HepG2 (cell line): ENCODE measurements at regions not wholly inside any gene's neighbourhood (a gene's known extent, or its start where the extent isn't known, plus 50 kb on each side); places are given as distances from the start of the nearest gene placed in this dataset.

Source experiments
- ATAC-seq: fragments of 200-7000 bp; cut with Tn5 transposase; 3 replicates; pipeline ENCODE4 v1.9.1; 2020; ENCODE audit warnings: mild to moderate bottlenecking, moderate library complexity
- BruUV-seq: library from RNA; stranded (reverse); fragments of 400-500 nt; replicated peaks from 2 replicates; lab custom pipeline; 2021; lab: Mats Ljungman, UMichigan
- CTCF ChIA-PET: fragments of 300-600 bp; formaldehyde crosslinking; extraction: SDS; loops from one replicate; lab custom pipeline; 2021; ENCODE audit warnings: low total read pairs, inconsistent platforms, low intra/inter-chr PET ratio; lab: Yijun Ruan, JAX
- POLR2A ChIA-PET: fragments of 350-600 bp; sonication (Branson Sonifier 250); formaldehyde crosslinking; loops from one replicate; lab custom pipeline; 2020; ENCODE audit warnings: antibody characterized with exemption, inconsistent platforms; lab: Yijun Ruan, JAX
- DNase-seq: peaks from one replicate; pipeline ENCODE4 v3.0.0-alpha.2; 2015; ENCODE audit warnings: low spot score
- FAIRE-seq: peaks from 3 replicates; lab custom pipeline; 2011; peaks lifted over from hg19 to GRCh38; lab: Jason Lieb, UNC
- H2AFZ ChIP-seq: one replicate; pipeline ENCODE4 v1.6.1; 2011; ENCODE audit warnings: low read length, inconsistent platforms
- H3K27ac ChIP-seq: fragments of 300-600 bp; 3 replicates; pipeline ENCODE4 v1.8.0; 2011; ENCODE audit warnings: mixed run types, mild to moderate bottlenecking, mixed read lengths, low read length, inconsistent platforms; ENCODE audit not compliant: insufficient read depth; ENCODE audit errors: extremely low read length
- H3K27me3 ChIP-seq, 2 experiments: fragments of 200-600 bp in 1 of 2; 2 replicates in 1 of 2; 3 replicates in 1 of 2; pipeline versions ENCODE4 v1.6.0 to v1.8.0; 2011; ENCODE audit warnings: low read length in 2 of 2, mild to moderate bottlenecking in 2 of 2, moderate library complexity in 2 of 2, inconsistent platforms in 1 of 2; ENCODE audit not compliant: insufficient read depth in 2 of 2, control insufficient read depth in 1 of 2
- H3K36me3 ChIP-seq, 2 experiments: fragments of 200-600 bp in 1 of 2; replicated peaks in 1 of 2; 2 replicates in 1 of 2; 3 replicates in 1 of 2; pipeline versions ENCODE4 v1.5.1 to v1.8.0; 2011; ENCODE audit warnings: low read length in 2 of 2, inconsistent platforms in 1 of 2; ENCODE audit not compliant: insufficient read depth in 2 of 2, control insufficient read depth in 1 of 2
- H3K4me1 ChIP-seq: 2 replicates; pipeline ENCODE4 v1.5.1; 2012; ENCODE audit warnings: low read length, inconsistent platforms; ENCODE audit not compliant: insufficient read depth
- H3K4me2 ChIP-seq: 2 replicates; pipeline ENCODE4 v1.6.0; 2011; ENCODE audit warnings: low read depth, low read length, inconsistent platforms
- H3K4me3 ChIP-seq, 3 experiments: fragments of 200-600 bp in 1 of 3; sonication (generic), shearing (Covaris generic) in 1 of 3; replicated peaks in 1 of 3; 2 replicates each; pipeline ENCODE4 v1.5.1; 2011 to 2016; ENCODE audit warnings: low read length in 3 of 3, inconsistent platforms in 2 of 3, low read depth in 2 of 3, mild to moderate bottlenecking in 2 of 3, control low read depth in 1 of 3, mixed read lengths in 1 of 3; ENCODE audit not compliant: insufficient read depth in 1 of 3
- H3K79me2 ChIP-seq: one replicate; pipeline ENCODE4 v1.6.1; 2011; ENCODE audit warnings: low read length, inconsistent platforms; ENCODE audit not compliant: insufficient read depth
- H3K9ac ChIP-seq: 2 replicates; pipeline ENCODE4 v1.6.0; 2011; ENCODE audit warnings: mild to moderate bottlenecking, low read depth, low read length, inconsistent platforms; ENCODE audit not compliant: insufficient read depth
- H3K9me3 ChIP-seq: 2 replicates; pipeline ENCODE4 v1.5.1; 2012; ENCODE audit warnings: mild to moderate bottlenecking, low read length
- H4K20me1 ChIP-seq: 2 replicates; pipeline ENCODE4 v1.6.0; 2011; ENCODE audit warnings: inconsistent platforms, mild to moderate bottlenecking, low read length, moderate library complexity; ENCODE audit not compliant: insufficient read depth
- ATF1 ChIP-seq: IDR thresholded peaks from 2 replicates; pipeline ENCODE4 v1.6.1; 2016; ENCODE audit warnings: mild to moderate bottlenecking, control low read depth
- FOSL2 ChIP-seq: sonication (generic); formaldehyde crosslinking; IDR thresholded peaks from 2 replicates; pipeline ENCODE4 v1.4.0; 2020; ENCODE audit warnings: missing genetic modification reagents
- ISL2 ChIP-seq: sonication (generic); formaldehyde crosslinking; IDR thresholded peaks from 2 replicates; pipeline ENCODE4 v1.5.0; 2020; ENCODE audit warnings: missing genetic modification reagents
- MATR3 ChIP-seq: sonication (generic); formaldehyde crosslinking; IDR thresholded peaks from 2 replicates; pipeline ENCODE4 v1.4.0; 2020; ENCODE audit warnings: missing genetic modification reagents
- REPIN1 ChIP-seq: sonication (generic); formaldehyde crosslinking; IDR thresholded peaks from 2 replicates; pipeline ENCODE4 v1.8.0; 2022; ENCODE audit warnings: missing genetic modification reagents, low read depth, mild to moderate bottlenecking, borderline replicate concordance
- SRSF1 ChIP-seq: fragments of 200-400 bp; formaldehyde crosslinking; optimal IDR thresholded peaks from 2 replicates; pipeline ENCODE3; 2017; ENCODE audit warnings: mild to moderate bottlenecking, low read depth, low read length, moderate library complexity
- TEAD3 ChIP-seq: optimal IDR thresholded peaks from 2 replicates; pipeline ENCODE3; 2016; ENCODE audit warnings: borderline replicate concordance
- ZNF160 ChIP-seq: sonication (generic); formaldehyde crosslinking; IDR thresholded peaks from 2 replicates; pipeline ENCODE4 v1.8.0; 2022; ENCODE audit warnings: mild to moderate bottlenecking, inconsistent platforms, missing genetic modification reagents
- ZNF878 ChIP-seq: sonication (generic); formaldehyde crosslinking; IDR thresholded peaks from 2 replicates; pipeline ENCODE4 v1.8.1; 2023; ENCODE audit warnings: mild to moderate bottlenecking, missing genetic modification reagents, moderate library complexity
- WGBS: methylation state at CpG from one replicate; pipeline ENCODE4 v1.1.6; 2017; ENCODE audit warnings: low lambda C conversion rate; 5-methylcytosine and 5-hydroxymethylcytosine counted together
- in situ Hi-C: cut with HindIII; loops from 2 replicates; pipeline ENCODE4 v1.10.0; 2017; ENCODE audit warnings: low pct_unique_long_range_greater_than_20kb; ENCODE audit not compliant: extremely low pct_ligation_motif_present
- intact Hi-C: fragments of 100-400 bp; cut with micrococcal nuclease; formaldehyde crosslinking; loops from one replicate; pipeline ENCODE4 v1.10.0; 2022; ENCODE audit not compliant: unreplicated experiment
- TF ChIP-seq, protein P1 (sequence below): sonication (generic); formaldehyde crosslinking; IDR thresholded peaks from 2 replicates; pipeline ENCODE4 v1.4.0; 2020; ENCODE audit warnings: missing genetic modification reagents

DNA sequence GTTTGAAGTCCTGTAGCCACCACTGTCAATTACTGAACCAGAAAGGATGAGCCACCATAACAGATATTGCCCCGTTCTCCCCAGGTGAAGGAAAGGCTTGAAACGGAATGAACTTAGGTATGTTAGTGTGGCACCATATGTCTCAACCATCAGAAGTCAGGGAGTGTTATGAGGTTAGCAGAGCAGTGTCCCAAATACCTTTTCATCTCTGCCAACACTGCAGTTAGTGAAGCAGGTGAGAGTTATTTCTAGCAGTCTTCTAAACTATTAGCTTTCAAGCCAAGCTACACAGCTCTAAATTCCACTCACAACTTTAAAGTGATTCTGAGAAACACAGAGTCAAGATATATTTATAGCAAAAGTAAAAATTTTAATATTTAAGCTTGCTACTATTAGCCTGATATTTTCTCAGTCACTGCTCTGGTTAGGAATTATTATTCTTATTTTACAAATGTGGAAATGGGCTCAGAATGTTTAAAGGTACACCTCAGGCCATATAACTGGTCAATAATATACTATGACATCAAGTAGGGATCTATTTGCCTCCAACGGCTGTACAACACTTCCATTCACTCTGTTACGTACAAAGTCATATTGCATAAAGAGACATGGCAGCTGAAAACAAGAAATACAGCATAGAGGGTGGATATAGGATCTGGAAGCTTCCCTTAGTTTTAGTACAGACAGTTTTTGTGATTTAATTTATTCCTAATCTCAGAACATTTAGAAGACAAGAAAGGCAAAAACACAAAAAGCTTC lies 1527.1 kb upstream of the PRR20A start:
- intact Hi-C loops (no loop called here), in situ Hi-C loops (no loop called here)
- Histone ChIP-seq H3K79me2 (no peaks in the 10 kb centered on the region), H3K27ac (no peak overlapping the region), H2AFZ (no peak overlapping the region), H3K4me2 (no peak overlapping the region), H4K20me1 (no peaks in the 10 kb centered on the region), H3K36me3 (no peaks in the 10 kb centered on the region), H3K4me1 (no peaks in the 10 kb centered on the region)
- WGBS: 2% methylated on average over 4 of the region's 4 CpGs
- DNase-seq (no peak), FAIRE-seq (no peak)
- BruUV-seq: no TSS peak
- TF ChIP-seq FOSL2 (CRISPR knock-in tag) (no peak), MATR3 (CRISPR knock-in tag) (no peak), SRSF1 (no peak), ATF1 (CRISPR knock-in tag) (no peak), TEAD3 (CRISPR knock-in tag) (no peak), ISL2 (CRISPR knock-in tag) (no peak), ZNF160 (CRISPR knock-in tag) (no peak), REPIN1 (CRISPR knock-in tag) (no peak), ZNF878 (CRISPR knock-in tag) (no peak)
- TF ChIP-seq, protein P1, sequence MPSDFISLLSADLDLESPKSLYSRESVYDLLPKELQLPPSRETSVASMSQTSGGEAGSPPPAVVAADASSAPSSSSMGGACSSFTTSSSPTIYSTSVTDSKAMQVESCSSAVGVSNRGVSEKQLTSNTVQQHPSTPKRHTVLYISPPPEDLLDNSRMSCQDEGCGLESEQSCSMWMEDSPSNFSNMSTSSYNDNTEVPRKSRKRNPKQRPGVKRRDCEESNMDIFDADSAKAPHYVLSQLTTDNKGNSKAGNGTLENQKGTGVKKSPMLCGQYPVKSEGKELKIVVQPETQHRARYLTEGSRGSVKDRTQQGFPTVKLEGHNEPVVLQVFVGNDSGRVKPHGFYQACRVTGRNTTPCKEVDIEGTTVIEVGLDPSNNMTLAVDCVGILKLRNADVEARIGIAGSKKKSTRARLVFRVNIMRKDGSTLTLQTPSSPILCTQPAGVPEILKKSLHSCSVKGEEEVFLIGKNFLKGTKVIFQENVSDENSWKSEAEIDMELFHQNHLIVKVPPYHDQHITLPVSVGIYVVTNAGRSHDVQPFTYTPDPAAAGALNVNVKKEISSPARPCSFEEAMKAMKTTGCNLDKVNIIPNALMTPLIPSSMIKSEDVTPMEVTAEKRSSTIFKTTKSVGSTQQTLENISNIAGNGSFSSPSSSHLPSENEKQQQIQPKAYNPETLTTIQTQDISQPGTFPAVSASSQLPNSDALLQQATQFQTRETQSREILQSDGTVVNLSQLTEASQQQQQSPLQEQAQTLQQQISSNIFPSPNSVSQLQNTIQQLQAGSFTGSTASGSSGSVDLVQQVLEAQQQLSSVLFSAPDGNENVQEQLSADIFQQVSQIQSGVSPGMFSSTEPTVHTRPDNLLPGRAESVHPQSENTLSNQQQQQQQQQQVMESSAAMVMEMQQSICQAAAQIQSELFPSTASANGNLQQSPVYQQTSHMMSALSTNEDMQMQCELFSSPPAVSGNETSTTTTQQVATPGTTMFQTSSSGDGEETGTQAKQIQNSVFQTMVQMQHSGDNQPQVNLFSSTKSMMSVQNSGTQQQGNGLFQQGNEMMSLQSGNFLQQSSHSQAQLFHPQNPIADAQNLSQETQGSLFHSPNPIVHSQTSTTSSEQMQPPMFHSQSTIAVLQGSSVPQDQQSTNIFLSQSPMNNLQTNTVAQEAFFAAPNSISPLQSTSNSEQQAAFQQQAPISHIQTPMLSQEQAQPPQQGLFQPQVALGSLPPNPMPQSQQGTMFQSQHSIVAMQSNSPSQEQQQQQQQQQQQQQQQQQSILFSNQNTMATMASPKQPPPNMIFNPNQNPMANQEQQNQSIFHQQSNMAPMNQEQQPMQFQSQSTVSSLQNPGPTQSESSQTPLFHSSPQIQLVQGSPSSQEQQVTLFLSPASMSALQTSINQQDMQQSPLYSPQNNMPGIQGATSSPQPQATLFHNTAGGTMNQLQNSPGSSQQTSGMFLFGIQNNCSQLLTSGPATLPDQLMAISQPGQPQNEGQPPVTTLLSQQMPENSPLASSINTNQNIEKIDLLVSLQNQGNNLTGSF (CRISPR knock-in tag): no peak
- TF ChIP-seq, all 625 proteins: peak for 0
- ChIA-PET POLR2A (no interaction called here), CTCF (no interaction called here)
- H3K9me3 ChIP-seq: peaks cover 66% of the 10 kb centered on the region
- no peak for ATAC-seq
- H3K9ac ChIP-seq: no peak overlapping the region
- no peaks in the 10 kb centered on the region for H3K27me3 ChIP-seq
- no peak overlapping the region for H3K4me3 ChIP-seq
